Vagina (tissue), 2 donors: ENCODE measurements at regions not wholly inside any gene's neighbourhood (a gene's known extent, or its start where the extent isn't known, plus 50 kb on each side); places are given as distances from the start of the nearest gene placed in this dataset.

Experiments
- CTCF ChIP-seq, 3 experiments: fragments of 450-650 bp in 2 of 3; fragments of 200-600 bp in 1 of 3; sonication (generic) in 1 of 3; IDR thresholded peaks; one replicate each; pipeline ENCODE4 v1.5.1; 2017 to 2019; ENCODE audit warnings: antibody characterized with exemption in 3 of 3, mild to moderate bottlenecking in 2 of 3, moderate library complexity in 2 of 3
- POLR2A ChIP-seq, 2 donors: fragments of 450-650 bp; IDR thresholded peaks; one replicate each; pipeline ENCODE4 v1.6.1; 2017; ENCODE audit warnings: antibody characterized with exemption in 2 of 2, mild to moderate bottlenecking in 2 of 2, moderate library complexity in 2 of 2
- POLR2AphosphoS5 ChIP-seq, 2 donors: sonication (generic); formaldehyde crosslinking; IDR thresholded peaks; one replicate each; pipeline ENCODE4 v1.9.0; 2017; ENCODE audit warnings: antibody characterized with exemption in 2 of 2, mild to moderate bottlenecking in 2 of 2, low read depth in 1 of 2; ENCODE audit not compliant: insufficient read depth in 1 of 2

- TF ChIP-seq CTCF (IDR thresholded peaks at IDR 0.05) (no peak), POLR2A (IDR thresholded peaks at IDR 0.05) (no peak), POLR2AphosphoS5 (IDR thresholded peaks at IDR 0.05; ENCODE audit: insufficient read depth in 1 of 2, low read depth in 1 of 2) (no peak)
These were observed 58.6 kb upstream of the TLL1 start for GRCh38 chr4:165814256-165815020.
